DOHH2 (cell line): ENCODE measurements at regions not wholly inside any gene's neighbourhood (a gene's known extent, or its start where the extent isn't known, plus 50 kb on each side); places are given as distances from the start of the nearest gene placed in this dataset.

Experiments used
- EZH2phosphoT487 ChIP-seq: fragments of 200-600 bp; sonication (generic); IDR thresholded peaks from 2 replicates; pipeline ENCODE4 v1.6.1; 2017; ENCODE audit warnings: borderline replicate concordance, mild to moderate bottlenecking, antibody characterized with exemption, low read length, moderate library complexity, mixed read lengths
- TF ChIP-seq, protein P1 (sequence below): fragments of 200-600 bp; sonication (generic); IDR thresholded peaks from one replicate; pipeline ENCODE4 v1.5.1; 2014; ENCODE audit warnings: antibody characterized with exemption, mild to moderate bottlenecking, low read depth, low read length; ENCODE audit not compliant: poor library complexity, severe bottlenecking

GRCh38 chr1:72930528-72930927 is 648.2 kb upstream of the NEGR1 start:
- TF ChIP-seq, protein P1, sequence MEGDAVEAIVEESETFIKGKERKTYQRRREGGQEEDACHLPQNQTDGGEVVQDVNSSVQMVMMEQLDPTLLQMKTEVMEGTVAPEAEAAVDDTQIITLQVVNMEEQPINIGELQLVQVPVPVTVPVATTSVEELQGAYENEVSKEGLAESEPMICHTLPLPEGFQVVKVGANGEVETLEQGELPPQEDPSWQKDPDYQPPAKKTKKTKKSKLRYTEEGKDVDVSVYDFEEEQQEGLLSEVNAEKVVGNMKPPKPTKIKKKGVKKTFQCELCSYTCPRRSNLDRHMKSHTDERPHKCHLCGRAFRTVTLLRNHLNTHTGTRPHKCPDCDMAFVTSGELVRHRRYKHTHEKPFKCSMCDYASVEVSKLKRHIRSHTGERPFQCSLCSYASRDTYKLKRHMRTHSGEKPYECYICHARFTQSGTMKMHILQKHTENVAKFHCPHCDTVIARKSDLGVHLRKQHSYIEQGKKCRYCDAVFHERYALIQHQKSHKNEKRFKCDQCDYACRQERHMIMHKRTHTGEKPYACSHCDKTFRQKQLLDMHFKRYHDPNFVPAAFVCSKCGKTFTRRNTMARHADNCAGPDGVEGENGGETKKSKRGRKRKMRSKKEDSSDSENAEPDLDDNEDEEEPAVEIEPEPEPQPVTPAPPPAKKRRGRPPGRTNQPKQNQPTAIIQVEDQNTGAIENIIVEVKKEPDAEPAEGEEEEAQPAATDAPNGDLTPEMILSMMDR = no peak
- TF ChIP-seq EZH2phosphoT487 = no peak
